IMR-90 (cell line): ENCODE measurements at regions not wholly inside any gene's neighbourhood (a gene's known extent, or its start where the extent isn't known, plus 50 kb on each side); places are given as distances from the start of the nearest gene placed in this dataset.

ENCODE experiments used
- ATAC-seq: fragments of 200-7000 bp; cut with Tn5 transposase; 2 replicates; pipeline ENCODE4 v1.9.1; 2020; ENCODE audit warnings: low read depth, mild to moderate bottlenecking, moderate library complexity
- BruUV-seq: library from RNA; stranded (reverse); fragments of 400-500 nt; replicated peaks from 2 replicates; lab custom pipeline; 2021; lab: Mats Ljungman, UMichigan
- CTCF ChIA-PET: fragments of 300-600 bp; formaldehyde crosslinking; extraction: SDS; loops from one replicate; lab custom pipeline; 2021; ENCODE audit warnings: antibody characterized with exemption; lab: Yijun Ruan, JAX
- POLR2A ChIA-PET: fragments of 300-600 bp; sonication (Branson Sonifier 250); formaldehyde crosslinking; loops from one replicate; lab custom pipeline; 2022; ENCODE audit warnings: antibody characterized with exemption; ENCODE audit not compliant: unreplicated experiment; lab: Charles Lee
- DNase-seq: peaks from one replicate; pipeline ENCODE4 v3.0.0; 2013
- H2AFZ ChIP-seq: replicated peaks from 2 replicates; pipeline ENCODE3; 2013; ENCODE audit warnings: low read length, mild to moderate bottlenecking; ENCODE audit not compliant: poor library complexity
- H2AK5ac ChIP-seq: 2 replicates; pipeline ENCODE4 v1.6.1; 2013; ENCODE audit warnings: low read depth, low read length, inconsistent platforms
- H2AK9ac ChIP-seq: replicated peaks from 2 replicates; pipeline ENCODE3; 2013; ENCODE audit warnings: mild to moderate bottlenecking, low read depth, low read length, moderate library complexity; ENCODE audit not compliant: poor library complexity
- H2BK120ac ChIP-seq: 2 replicates; pipeline ENCODE4 v1.6.1; 2013; ENCODE audit warnings: low read depth, low read length, inconsistent platforms
- H2BK15ac ChIP-seq: 3 replicates; pipeline ENCODE4 v1.6.1; 2013; ENCODE audit warnings: low read depth, low read length, inconsistent platforms
- H2BK20ac ChIP-seq: 2 replicates; pipeline ENCODE4 v1.6.1; 2013; ENCODE audit warnings: low read depth, mild to moderate bottlenecking, inconsistent platforms, low read length, moderate library complexity
- H2BK5ac ChIP-seq: 2 replicates; pipeline ENCODE4 v1.6.1; 2013; ENCODE audit warnings: mild to moderate bottlenecking, low read depth, low read length, inconsistent platforms; ENCODE audit not compliant: poor library complexity, severe bottlenecking
- H3K14ac ChIP-seq: replicated peaks from 2 replicates; pipeline ENCODE4 v1.6.1; 2013; ENCODE audit warnings: low read depth, low read length, inconsistent platforms
- H3K18ac ChIP-seq: 2 replicates; pipeline ENCODE4 v1.6.1; 2013; ENCODE audit warnings: low read depth, low read length, control low read depth
- H3K23ac ChIP-seq: 2 replicates; pipeline ENCODE4 v1.6.1; 2013; ENCODE audit warnings: low read depth, low read length, inconsistent platforms
- H3K27ac ChIP-seq: 2 replicates; pipeline ENCODE4 v1.5.1; 2013; ENCODE audit warnings: mild to moderate bottlenecking, control low read depth, low read length; ENCODE audit not compliant: insufficient read depth
- H3K27me3 ChIP-seq: 2 replicates; pipeline ENCODE4 v1.6.1; 2013; ENCODE audit warnings: low read length; ENCODE audit not compliant: control insufficient read depth, insufficient read depth
- H3K36me3 ChIP-seq: 2 replicates; pipeline ENCODE4 v1.6.1; 2013; ENCODE audit warnings: low read length, mixed read lengths; ENCODE audit not compliant: control insufficient read depth, insufficient read depth
- H3K4ac ChIP-seq: 2 replicates; pipeline ENCODE4 v1.6.1; 2013; ENCODE audit warnings: low read depth, low read length, inconsistent platforms
- H3K4me1 ChIP-seq: 2 replicates; pipeline ENCODE4 v1.6.1; 2013; ENCODE audit warnings: low read length, mixed read lengths; ENCODE audit not compliant: control insufficient read depth, insufficient read depth
- H3K4me2 ChIP-seq: 2 replicates; pipeline ENCODE4 v1.6.1; 2013; ENCODE audit warnings: low read depth, mild to moderate bottlenecking, control low read depth, low read length, moderate library complexity
- H3K4me3 ChIP-seq: 2 replicates; pipeline ENCODE4 v1.5.1; 2013; ENCODE audit warnings: low read depth, mild to moderate bottlenecking, control low read depth, low read length, moderate library complexity; ENCODE audit not compliant: insufficient read depth
- H3K56ac ChIP-seq: 2 replicates; pipeline ENCODE4 v1.6.1; 2013; ENCODE audit warnings: low read length, inconsistent platforms; ENCODE audit not compliant: insufficient read depth; ENCODE audit errors: extremely low read depth
- H3K79me1 ChIP-seq, 2 experiments: 2 replicates each; pipeline ENCODE4 v1.6.1; 2013; ENCODE audit warnings: low read length in 2 of 2, inconsistent platforms in 1 of 2, low read depth in 1 of 2
- H3K9ac ChIP-seq: 2 replicates; pipeline ENCODE4 v1.6.1; 2013; ENCODE audit warnings: low read depth, low read length, control low read depth
- H3K9me1 ChIP-seq: 2 replicates; pipeline ENCODE4 v1.6.1; 2013; ENCODE audit warnings: low read length, inconsistent platforms; ENCODE audit not compliant: insufficient read depth
- H3K9me3 ChIP-seq: 2 replicates; pipeline ENCODE4 v1.6.1; 2013; ENCODE audit warnings: low read length; ENCODE audit not compliant: control insufficient read depth, insufficient read depth
- H4K20me1 ChIP-seq: 2 replicates; pipeline ENCODE4 v1.6.1; 2013; ENCODE audit warnings: low read length, inconsistent platforms; ENCODE audit not compliant: insufficient read depth
- H4K5ac ChIP-seq: 2 replicates; pipeline ENCODE4 v1.6.1; 2013; ENCODE audit warnings: mild to moderate bottlenecking, low read depth, low read length, control low read depth
- H4K8ac ChIP-seq, 2 experiments: 2 replicates each; pipeline ENCODE4 v1.6.1; 2013; ENCODE audit warnings: low read depth in 2 of 2, low read length in 2 of 2, control low read depth in 1 of 2, inconsistent platforms in 1 of 2
- H4K91ac ChIP-seq: 2 replicates; pipeline ENCODE4 v1.6.1; 2013; ENCODE audit warnings: low read depth, low read length, inconsistent platforms; ENCODE audit not compliant: insufficient read depth
- CEBPB ChIP-seq: IDR thresholded peaks from 2 replicates; pipeline ENCODE4 v1.6.1; 2012; ENCODE audit warnings: low read depth, low read length, improper control_type of control experiment
- CHD1 ChIP-seq: IDR thresholded peaks from 2 replicates; pipeline ENCODE4 v1.6.1; 2012; ENCODE audit warnings: low read depth, low read length, improper control_type of control experiment
- CTCF ChIP-seq: conservative IDR thresholded peaks from 2 replicates; pipeline ENCODE4 v1.5.1; 2012; ENCODE audit warnings: mild to moderate bottlenecking, low read depth, low read length, improper control_type of control experiment
- FOS ChIP-seq: fragments of 150-350 bp; IDR thresholded peaks from 2 replicates; pipeline ENCODE4 v1.6.1; 2016; ENCODE audit warnings: low read depth, low read length
- MAFK ChIP-seq: IDR thresholded peaks from 2 replicates; pipeline ENCODE4 v1.6.1; 2012; ENCODE audit warnings: low read depth, low read length, improper control_type of control experiment
- MAZ ChIP-seq: IDR thresholded peaks from 2 replicates; pipeline ENCODE4 v1.6.1; 2012; ENCODE audit warnings: low read depth, mild to moderate bottlenecking, low read length, improper control_type of control experiment, moderate library complexity, borderline replicate concordance
- MXI1 ChIP-seq: IDR thresholded peaks from 2 replicates; pipeline ENCODE4 v1.6.1; 2012; ENCODE audit warnings: low read depth, mild to moderate bottlenecking, low read length, moderate library complexity, borderline replicate concordance
- NFE2L2 ChIP-seq: fragments of 150-350 bp; IDR thresholded peaks from 2 replicates; pipeline ENCODE4 v1.6.1; 2016; ENCODE audit warnings: low read depth, mild to moderate bottlenecking, low read length
- RAD21 ChIP-seq: IDR thresholded peaks from 2 replicates; pipeline ENCODE4 v1.6.1; 2012; ENCODE audit warnings: low read length, improper control_type of control experiment
- RCOR1 ChIP-seq: IDR thresholded peaks from 2 replicates; pipeline ENCODE4 v1.6.1; 2012; ENCODE audit warnings: mild to moderate bottlenecking, low read length, improper control_type of control experiment; ENCODE audit not compliant: insufficient replicate concordance
- RFX5 ChIP-seq: IDR thresholded peaks from 2 replicates; pipeline ENCODE4 v1.8.0; 2012; ENCODE audit warnings: low read depth, mild to moderate bottlenecking, low read length, moderate library complexity
- SMC3 ChIP-seq: fragments of 150-350 bp; IDR thresholded peaks from 2 replicates; pipeline ENCODE4 v1.6.1; 2016; ENCODE audit warnings: low read depth, mild to moderate bottlenecking, antibody characterized with exemption, low read length, moderate library complexity
- USF2 ChIP-seq: fragments of 150-350 bp; IDR thresholded peaks from 2 replicates; pipeline ENCODE4 v1.6.1; 2017; ENCODE audit warnings: mild to moderate bottlenecking, antibody characterized with exemption, low read length, low read depth
- WGBS, 2 experiments: methylation state at CpG; one replicate each; pipeline versions ENCODE4 v1.1.5 to v1.1.7; 2013; ENCODE audit warnings: missing lambda C conversion rate in 2 of 2; ENCODE audit not compliant: insufficient read length in 1 of 2; ENCODE audit errors: extremely low coverage in 2 of 2; 5-methylcytosine and 5-hydroxymethylcytosine counted together
- dilution Hi-C: fragments of 300-500 bp; cut with HindIII; formaldehyde crosslinking; loops from one replicate; pipeline ENCODE4 v1.14.3; 2018; ENCODE audit warnings: low sequenced_read_pairs; ENCODE audit not compliant: unreplicated experiment
- in situ Hi-C: fragments of 300-500 bp; cut with MboI; formaldehyde crosslinking; loops from 3 replicates; pipeline ENCODE4 v1.14.3; 2019; ENCODE audit warnings: low sequenced_read_pairs, inconsistent platforms, mixed read lengths
- intact Hi-C: fragments of 100-400 bp; cut with micrococcal nuclease; formaldehyde crosslinking; loops from 2 replicates; pipeline ENCODE4 v1.10.0; 2022

- ChIA-PET POLR2A (no interaction called here), CTCF (no interaction called here)
- H3K9me3 ChIP-seq, result no peaks in the 10 kb centered on the region
- H3K4me2 ChIP-seq, result no peak overlapping the region
- H2BK120ac ChIP-seq, result no peak overlapping the region
- no peak overlapping the region for H3K56ac ChIP-seq
- H3K4me1 ChIP-seq, result no peaks in the 10 kb centered on the region
- no peak overlapping the region for H3K27ac ChIP-seq
- no peak overlapping the region for H3K14ac ChIP-seq
- no peak overlapping the region for H2AK5ac ChIP-seq
- H3K27me3 ChIP-seq, result no peaks in the 10 kb centered on the region; the same call in none of the 2 replicates
- no peak overlapping the region for H3K4ac ChIP-seq
- H4K5ac ChIP-seq, result no peak overlapping the region
- intact Hi-C loops (no loop called here), dilution Hi-C loops (no loop called here), in situ Hi-C loops (no loop called here)
- TF ChIP-seq SMC3 (no peak), MXI1 (no peak), USF2 (no peak), NFE2L2 (no peak), CEBPB (no peak), FOS (no peak), MAZ (no peak), MAFK (no peak), RCOR1 (no peak), RAD21 (no peak), CTCF (no peak), CHD1 (no peak), RFX5 (no peak)
- BruUV-seq, result no TSS peak
- no peak overlapping the region for H3K18ac ChIP-seq
- H3K4me3 ChIP-seq, result no peak overlapping the region
- peak; percentile 54; the same call in 1 of the 2 replicates for ATAC-seq
- peak; percentile 31 for DNase-seq
- H3K9ac ChIP-seq, result no peak overlapping the region
- no peak overlapping the region for H4K91ac ChIP-seq
- no peaks in the 10 kb centered on the region for H4K20me1 ChIP-seq
- no peak overlapping the region for H2AFZ ChIP-seq
- no peak overlapping the region for H2BK15ac ChIP-seq
- H3K36me3 ChIP-seq, result no peaks in the 10 kb centered on the region
- no peak overlapping the region for H3K23ac ChIP-seq
- H2BK20ac ChIP-seq, result no peak overlapping the region
- no peak overlapping the region for H2BK5ac ChIP-seq
- WGBS, 2 experiments, result 13% methylated on average over 1 of the region's 3 CpGs; no CpG with 5 or more reads in 1 of the 2 experiments
- H3K79me1 ChIP-seq, result no peaks in the 10 kb centered on the region
- H3K9me1 ChIP-seq, result no peaks in the 10 kb centered on the region
- no peak overlapping the region for H4K8ac ChIP-seq
- no peak overlapping the region for H2AK9ac ChIP-seq
These were observed 91.5 kb downstream of the UTP18 start for GRCh38 chr17:51351890-51352289.
